ENCODE measurements at regions not wholly inside any gene's neighbourhood (a gene's known extent, or its start where the extent isn't known, plus 50 kb on each side); places are given as distances from the start of the nearest gene placed in this dataset.
"Not testable (repeated sequence)": the region's sequence is repeated elsewhere in the genome, so short reads cannot be mapped to it uniquely, and the experiment has no call there.

GRCh38 chr16:13848795-13849194 lies 71.2 kb upstream of the ERCC4 start:
- intact Hi-C loops (cut with DNase I; ENCODE audit: low total_unique reads) = loop anchor here (5.0 kb wide), 1 partner anchor 1006 kb away; no protein-coding TSS in a partner anchor

DNA sequence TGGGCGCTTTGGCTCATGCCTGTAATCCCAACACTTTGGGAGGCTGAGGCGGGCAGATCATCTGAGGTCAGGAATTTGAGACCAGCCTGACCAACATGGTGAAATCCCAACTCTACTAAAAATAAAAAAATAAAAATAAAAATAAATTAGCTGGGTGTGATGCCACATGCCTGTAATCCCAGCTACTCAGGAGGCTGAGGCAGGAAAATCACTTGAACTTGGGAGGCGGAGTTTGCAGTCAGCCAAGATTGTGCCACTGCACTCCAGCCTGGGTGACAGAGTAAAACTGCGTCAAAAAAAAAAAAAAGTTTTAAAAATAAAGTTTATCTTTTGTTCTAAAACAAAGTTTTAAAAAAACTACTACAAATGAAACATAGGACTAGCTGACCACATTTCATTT lies 69.8 kb upstream of the ERCC4 start:
- H3K4me3 ChIP-seq; H3K9me3 ChIP-seq; H3K27ac ChIP-seq; intact Hi-C loops (cut with DNase I; ENCODE audit: low total_unique reads); H3K36me3 ChIP-seq; H3K27me3 ChIP-seq; DNase-seq (ENCODE audit: low spot score in 2 of 2); H3K4me1 ChIP-seq: not testable (repeated sequence)

More at GRCh38 chr16:13848795-13849194, 71.2 kb upstream of the ERCC4 start:
- H3K4me1 ChIP-seq = no peaks in the 10 kb centered on the region
- no peaks in the 10 kb centered on the region for H3K36me3 ChIP-seq
- no peaks in the 10 kb centered on the region for H3K27me3 ChIP-seq
- H3K27ac ChIP-seq = no peak overlapping the region
- peaks cover 0 to 9% of the 10 kb centered on the region in 2 donors for H3K9me3 ChIP-seq
- DNase-seq (ENCODE audit: low spot score in 2 of 2) = no peak
- no peak overlapping the region for H3K4me3 ChIP-seq
- TF ChIP-seq, protein P1, sequence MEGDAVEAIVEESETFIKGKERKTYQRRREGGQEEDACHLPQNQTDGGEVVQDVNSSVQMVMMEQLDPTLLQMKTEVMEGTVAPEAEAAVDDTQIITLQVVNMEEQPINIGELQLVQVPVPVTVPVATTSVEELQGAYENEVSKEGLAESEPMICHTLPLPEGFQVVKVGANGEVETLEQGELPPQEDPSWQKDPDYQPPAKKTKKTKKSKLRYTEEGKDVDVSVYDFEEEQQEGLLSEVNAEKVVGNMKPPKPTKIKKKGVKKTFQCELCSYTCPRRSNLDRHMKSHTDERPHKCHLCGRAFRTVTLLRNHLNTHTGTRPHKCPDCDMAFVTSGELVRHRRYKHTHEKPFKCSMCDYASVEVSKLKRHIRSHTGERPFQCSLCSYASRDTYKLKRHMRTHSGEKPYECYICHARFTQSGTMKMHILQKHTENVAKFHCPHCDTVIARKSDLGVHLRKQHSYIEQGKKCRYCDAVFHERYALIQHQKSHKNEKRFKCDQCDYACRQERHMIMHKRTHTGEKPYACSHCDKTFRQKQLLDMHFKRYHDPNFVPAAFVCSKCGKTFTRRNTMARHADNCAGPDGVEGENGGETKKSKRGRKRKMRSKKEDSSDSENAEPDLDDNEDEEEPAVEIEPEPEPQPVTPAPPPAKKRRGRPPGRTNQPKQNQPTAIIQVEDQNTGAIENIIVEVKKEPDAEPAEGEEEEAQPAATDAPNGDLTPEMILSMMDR (IDR thresholded peaks at IDR 0.05) = no peak
- TF ChIP-seq POLR2AphosphoS5 (IDR thresholded peaks at IDR 0.05) (no peak), POLR2A (IDR thresholded peaks at IDR 0.05) (no peak)

DNA sequence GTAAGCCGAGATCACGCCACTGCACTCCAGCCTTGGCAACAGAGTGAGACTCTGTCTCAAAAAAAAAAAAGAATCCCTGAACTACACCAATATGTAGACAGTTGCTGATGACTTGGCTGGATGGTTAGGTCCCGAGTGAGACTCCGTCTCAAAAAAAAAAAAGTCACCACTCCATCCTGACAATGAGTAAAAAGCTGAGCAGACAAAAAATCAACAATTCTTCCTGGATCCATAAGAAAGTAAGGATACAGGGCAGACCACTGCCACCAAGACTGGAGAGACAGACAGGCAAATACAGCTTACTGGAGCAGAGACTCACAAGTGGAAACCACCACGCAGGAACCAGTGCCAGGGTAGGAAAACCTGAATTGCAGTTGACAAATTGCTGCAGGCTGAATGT lies 67.1 kb upstream of the ERCC4 start:
- no peak for TF ChIP-seq POLR2A (IDR thresholded peaks at IDR 0.05)
- TF ChIP-seq POLR2AphosphoS5 (IDR thresholded peaks at IDR 0.05) = no peak
- TF ChIP-seq, protein P1 (IDR thresholded peaks at IDR 0.05) = no peak
- DNase-seq (ENCODE audit: low spot score in 2 of 2) = no peak
- Histone ChIP-seq H3K4me1 (no peaks in the 10 kb centered on the region), H3K27ac (no peak overlapping the region), H3K36me3 (no peaks in the 10 kb centered on the region), H3K4me3 (no peak overlapping the region), H3K9me3 (no peaks in the 10 kb centered on the region), H3K27me3 (no peaks in the 10 kb centered on the region)
- intact Hi-C loops (cut with DNase I; ENCODE audit: low total_unique reads) = no loop called here

- Histone ChIP-seq H3K9me3 (no peaks in the 10 kb centered on the region), H3K27ac (no peak overlapping the region), H3K27me3 (no peaks in the 10 kb centered on the region), H3K4me1 (no peaks in the 10 kb centered on the region), H3K36me3 (no peaks in the 10 kb centered on the region), H3K4me3 (no peak overlapping the region)
- DNase-seq (ENCODE audit: low spot score in 2 of 2) = no peak
- intact Hi-C loops (cut with DNase I; ENCODE audit: low total_unique reads) = no loop called here
- TF ChIP-seq, protein P1 (IDR thresholded peaks at IDR 0.05) = no peak
- no peak for TF ChIP-seq POLR2A (IDR thresholded peaks at IDR 0.05)
- TF ChIP-seq POLR2AphosphoS5 (IDR thresholded peaks at IDR 0.05) = no peak
Measured at GRCh38 chr16:13856398-13856797, 63.6 kb upstream of the ERCC4 start.

DNA sequence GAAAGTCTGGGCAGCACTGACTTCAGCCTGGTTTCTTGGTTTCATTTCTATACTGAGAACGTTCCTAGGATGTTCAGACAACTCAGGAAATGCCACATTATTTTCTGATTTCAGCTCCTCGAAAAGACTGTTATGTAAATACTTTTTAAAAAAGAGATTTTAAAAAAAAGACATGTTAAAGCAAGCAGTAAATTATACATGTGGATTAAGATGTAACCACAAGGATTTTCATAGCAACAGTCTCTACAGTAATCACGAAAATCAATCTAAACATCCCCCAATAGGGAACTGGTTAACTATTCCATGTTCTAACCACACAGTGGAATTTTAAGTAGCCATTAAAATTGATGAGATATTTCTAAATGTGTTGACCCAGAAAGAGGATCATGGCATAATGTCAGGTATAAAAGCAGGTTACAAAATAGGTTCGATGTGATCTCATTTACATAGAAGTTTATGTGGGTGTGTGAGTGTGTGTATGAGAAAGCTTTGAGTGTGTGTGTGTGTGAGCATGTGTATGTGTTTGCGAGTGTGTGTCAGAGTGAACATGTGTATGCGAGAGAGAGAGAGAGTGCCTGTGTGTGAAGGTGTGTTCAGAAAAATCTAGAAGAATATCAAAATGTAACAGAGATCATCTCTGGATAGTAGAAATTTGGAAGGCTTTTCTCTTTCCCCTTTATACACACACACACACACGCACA lies 63.0 kb upstream of the ERCC4 start:
- DNase-seq (ENCODE audit: low spot score in 2 of 2) = no peak
- intact Hi-C loops (cut with DNase I; ENCODE audit: low total_unique reads) = no loop called here
- H3K36me3 ChIP-seq = no peaks in the 10 kb centered on the region
- H3K4me1 ChIP-seq = no peaks in the 10 kb centered on the region
- no peaks in the 10 kb centered on the region for H3K9me3 ChIP-seq
- H3K4me3 ChIP-seq = no peak overlapping the region
- no peaks in the 10 kb centered on the region for H3K27me3 ChIP-seq
- no peak for TF ChIP-seq POLR2A (IDR thresholded peaks at IDR 0.05)
- TF ChIP-seq, protein P1 (IDR thresholded peaks at IDR 0.05) = no peak
- no peak for TF ChIP-seq POLR2AphosphoS5 (IDR thresholded peaks at IDR 0.05)
- no peak overlapping the region for H3K27ac ChIP-seq
